ENCODE measurements at regions not wholly inside any gene's neighbourhood (a gene's known extent, or its start where the extent isn't known, plus 50 kb on each side); places are given as distances from the start of the nearest gene placed in this dataset.

- H3K4me3 ChIP-seq (ENCODE audit: low read depth in 1 of 2, low read length in 2 of 2): no peak overlapping the region
- no peaks in the 10 kb centered on the region for H3K27me3 ChIP-seq (ENCODE audit: control insufficient read depth in 1 of 2, insufficient read depth in 2 of 2, low read length in 2 of 2)
- no peaks in the 10 kb centered on the region for H3K36me3 ChIP-seq (ENCODE audit: control insufficient read depth in 2 of 2, insufficient read depth in 2 of 2, low read length in 1 of 2)
- no peaks in the 10 kb centered on the region for H3K4me1 ChIP-seq (ENCODE audit: control insufficient read depth in 2 of 2, insufficient read depth in 2 of 2, low read length in 1 of 2)
- WGBS, 2 donors: 69 to 79% methylated on average over 3 of the region's 3 CpGs
- H3K9me3 ChIP-seq (ENCODE audit: control insufficient read depth in 2 of 2, insufficient read depth in 1 of 2, low read depth in 1 of 2, low read length in 1 of 2): no peaks in the 10 kb centered on the region
- H3K27ac ChIP-seq (ENCODE audit: low read depth in 2 of 2, low read length in 1 of 2): no peak overlapping the region
Measured at GRCh38 chr7:25887266-25887665, 264.7 kb upstream of the NFE2L3 start.

DNA sequence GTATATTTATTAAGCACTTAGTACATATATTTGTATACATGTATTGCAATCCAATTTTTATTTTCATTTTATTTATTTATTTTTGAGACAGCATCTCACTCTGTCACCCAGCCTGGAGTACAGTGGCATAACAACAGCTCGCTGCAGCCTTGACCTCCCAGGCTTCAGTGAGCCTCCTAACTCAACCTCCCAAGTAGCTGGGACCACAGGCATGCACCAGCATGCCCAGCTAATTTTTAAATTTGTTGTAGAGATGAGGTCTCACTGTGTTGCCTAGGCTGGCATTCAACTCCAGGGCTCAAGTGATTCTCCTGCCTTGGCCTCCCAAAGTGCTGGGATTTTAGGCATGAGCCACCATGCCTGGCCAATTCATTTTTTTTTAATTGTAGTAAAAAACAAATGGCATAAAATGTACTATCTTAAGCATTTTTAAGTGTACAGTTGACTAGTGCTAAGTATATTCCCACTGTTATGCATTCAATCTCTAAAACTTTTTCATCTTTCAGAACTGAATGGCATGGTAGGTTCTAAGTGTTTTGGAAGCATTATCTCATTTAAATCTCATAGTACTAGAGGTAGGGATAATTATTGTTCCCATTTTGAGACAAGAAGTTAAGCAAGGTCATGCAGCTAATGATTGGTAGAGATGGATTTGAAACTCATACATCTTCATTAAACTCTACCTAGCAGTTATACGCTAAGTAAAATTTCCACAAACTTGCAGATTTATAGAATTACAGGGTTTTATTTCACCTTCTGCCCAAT, 264.0 kb upstream of the NFE2L3 start:
- no peak overlapping the region for H3K27ac ChIP-seq (ENCODE audit: low read depth in 2 of 2, low read length in 1 of 2)
- H3K4me3 ChIP-seq (ENCODE audit: low read depth in 1 of 2, low read length in 2 of 2): no peak overlapping the region
- 95 to 98% methylated on average over 2 of the region's 2 CpGs for WGBS, 2 donors
- no peaks in the 10 kb centered on the region for H3K36me3 ChIP-seq (ENCODE audit: control insufficient read depth in 2 of 2, insufficient read depth in 2 of 2, low read length in 1 of 2)
- no peaks in the 10 kb centered on the region for H3K4me1 ChIP-seq (ENCODE audit: control insufficient read depth in 2 of 2, insufficient read depth in 2 of 2, low read length in 1 of 2)
- no peaks in the 10 kb centered on the region for H3K9me3 ChIP-seq (ENCODE audit: control insufficient read depth in 2 of 2, insufficient read depth in 1 of 2, low read depth in 1 of 2, low read length in 1 of 2)
- H3K27me3 ChIP-seq (ENCODE audit: control insufficient read depth in 1 of 2, insufficient read depth in 2 of 2, low read length in 2 of 2): no peaks in the 10 kb centered on the region

- 53 to 56% methylated on average over 7 of the region's 7 CpGs for WGBS, 2 donors
Measured at GRCh38 chr7:25889765-25890164, 262.2 kb upstream of the NFE2L3 start.

DNA sequence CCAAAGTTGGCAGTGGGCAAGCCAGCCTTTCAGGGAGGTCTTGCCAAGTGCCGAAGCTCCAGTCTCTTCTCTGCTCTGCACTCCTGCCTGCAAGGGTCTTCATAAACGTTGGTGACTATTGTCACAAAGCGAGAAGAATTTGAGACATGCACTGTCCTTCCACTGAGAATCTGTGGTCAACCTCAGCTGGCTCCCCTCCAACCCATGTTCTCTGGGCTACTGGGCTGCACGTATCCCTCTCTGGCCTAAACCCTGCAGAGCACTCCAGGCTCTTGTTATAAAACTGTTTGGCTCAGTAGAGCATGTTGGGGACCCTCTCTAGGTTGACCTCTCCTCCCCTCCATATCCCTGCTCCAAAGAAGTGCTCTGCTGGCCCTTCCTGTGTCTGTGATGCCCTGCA, 260.4 kb upstream of the NFE2L3 start:
- Histone ChIP-seq H3K4me1 (ENCODE audit: control insufficient read depth in 2 of 2, insufficient read depth in 2 of 2, low read length in 1 of 2) (peaks cover 0 to 8% of the 10 kb centered on the region in 2 donors), H3K27ac (ENCODE audit: low read depth in 2 of 2, low read length in 1 of 2) (no peak overlapping the region), H3K4me3 (ENCODE audit: low read depth in 1 of 2, low read length in 2 of 2) (no peak overlapping the region), H3K36me3 (ENCODE audit: control insufficient read depth in 2 of 2, insufficient read depth in 2 of 2, low read length in 1 of 2) (no peaks in the 10 kb centered on the region), H3K27me3 (ENCODE audit: control insufficient read depth in 1 of 2, insufficient read depth in 2 of 2, low read length in 2 of 2) (no peaks in the 10 kb centered on the region), H3K9me3 (ENCODE audit: control insufficient read depth in 2 of 2, insufficient read depth in 1 of 2, low read depth in 1 of 2, low read length in 1 of 2) (no peaks in the 10 kb centered on the region)
- 79 to 80% methylated on average over 4 of the region's 4 CpGs for WGBS, 2 donors

More at GRCh38 chr7:25889765-25890164, 262.2 kb upstream of the NFE2L3 start:
- no peaks in the 10 kb centered on the region for H3K9me3 ChIP-seq (ENCODE audit: control insufficient read depth in 2 of 2, insufficient read depth in 1 of 2, low read depth in 1 of 2, low read length in 1 of 2)
- peaks cover 0 to 6% of the 10 kb centered on the region in 2 donors for H3K4me1 ChIP-seq (ENCODE audit: control insufficient read depth in 2 of 2, insufficient read depth in 2 of 2, low read length in 1 of 2)
- H3K27me3 ChIP-seq (ENCODE audit: control insufficient read depth in 1 of 2, insufficient read depth in 2 of 2, low read length in 2 of 2): no peaks in the 10 kb centered on the region
- no peak overlapping the region for H3K27ac ChIP-seq (ENCODE audit: low read depth in 2 of 2, low read length in 1 of 2)
- no peaks in the 10 kb centered on the region for H3K36me3 ChIP-seq (ENCODE audit: control insufficient read depth in 2 of 2, insufficient read depth in 2 of 2, low read length in 1 of 2)
- no peak overlapping the region for H3K4me3 ChIP-seq (ENCODE audit: low read depth in 1 of 2, low read length in 2 of 2)

DNA sequence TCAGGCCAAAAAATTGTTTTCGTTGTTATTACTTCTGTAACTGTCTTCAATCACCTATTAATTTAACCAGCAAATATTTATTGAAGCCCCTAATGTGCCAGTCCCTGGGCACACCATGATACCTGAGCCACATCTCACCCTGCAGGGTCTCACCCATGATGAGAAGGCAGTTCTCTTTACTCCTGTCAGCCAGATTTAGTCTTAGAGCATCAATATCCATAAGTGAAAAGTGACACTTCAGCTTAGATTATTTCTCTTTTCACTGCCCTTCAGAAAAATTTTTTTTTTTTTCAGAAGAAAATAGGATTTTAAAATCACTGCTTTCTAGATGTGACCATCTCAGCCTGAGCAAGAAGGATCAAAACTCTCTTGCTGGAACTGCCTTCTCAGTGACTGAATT, 258.6 kb upstream of the NFE2L3 start:
- Histone ChIP-seq H3K9me3 (ENCODE audit: control insufficient read depth in 2 of 2, insufficient read depth in 1 of 2, low read depth in 1 of 2, low read length in 1 of 2) (no peaks in the 10 kb centered on the region), H3K27ac (ENCODE audit: low read depth in 2 of 2, low read length in 1 of 2) (no peak overlapping the region), H3K4me1 (ENCODE audit: control insufficient read depth in 2 of 2, insufficient read depth in 2 of 2, low read length in 1 of 2) (peaks cover 0 to 8% of the 10 kb centered on the region in 2 donors), H3K36me3 (ENCODE audit: control insufficient read depth in 2 of 2, insufficient read depth in 2 of 2, low read length in 1 of 2) (no peaks in the 10 kb centered on the region), H3K4me3 (ENCODE audit: low read depth in 1 of 2, low read length in 2 of 2) (peak overlapping the region in 1 of 2 donors; percentile 54), H3K27me3 (ENCODE audit: control insufficient read depth in 1 of 2, insufficient read depth in 2 of 2, low read length in 2 of 2) (no peaks in the 10 kb centered on the region)
- 13 to 19% methylated on average over 1 of the region's 1 CpG for WGBS, 2 donors

DNA sequence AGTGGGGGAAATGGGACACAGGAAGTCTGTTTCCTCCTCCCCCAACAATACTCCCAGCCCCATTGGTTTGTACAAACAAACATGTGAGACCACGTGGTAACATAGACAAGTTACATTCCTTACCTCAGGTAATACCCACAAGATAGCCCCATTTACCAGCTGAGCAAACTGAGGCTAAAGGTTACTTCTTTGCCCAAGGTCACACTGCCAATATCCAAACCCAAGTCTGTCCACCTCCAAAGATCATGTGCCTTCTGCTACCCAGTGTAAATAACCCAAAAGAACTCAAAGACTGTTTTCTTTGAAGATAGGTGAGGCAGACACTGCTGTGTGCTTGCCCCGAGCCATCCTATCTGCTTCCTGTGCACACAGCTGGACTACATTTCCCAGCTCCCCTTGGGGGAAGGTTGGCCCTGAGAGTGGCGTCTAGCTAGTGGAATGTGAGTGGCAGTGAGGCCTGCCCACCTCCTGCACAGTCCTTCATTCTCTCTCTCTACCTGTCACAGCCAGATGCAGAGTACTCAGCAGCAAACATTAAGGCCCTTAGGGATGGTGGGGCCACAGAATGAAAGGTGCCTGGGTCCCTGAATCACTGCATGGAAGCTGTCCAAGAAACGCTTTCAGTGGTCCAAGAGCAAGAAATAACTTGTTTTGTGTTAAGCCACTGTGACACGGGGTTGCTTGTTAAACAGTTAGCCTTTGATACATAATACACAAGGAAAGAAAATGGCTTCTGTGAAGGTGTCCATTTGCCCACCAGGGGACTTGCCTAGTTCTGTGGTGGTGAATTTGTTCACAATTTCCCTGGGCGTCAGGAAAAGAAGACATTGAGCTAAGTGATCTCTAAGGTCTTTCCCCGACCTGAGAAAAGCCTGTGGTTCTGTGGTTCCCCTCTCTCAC, 257.7 kb upstream of the NFE2L3 start:
- Histone ChIP-seq H3K4me3 (ENCODE audit: low read depth in 1 of 2, low read length in 2 of 2) (no peak overlapping the region), H3K9me3 (ENCODE audit: control insufficient read depth in 2 of 2, insufficient read depth in 1 of 2, low read depth in 1 of 2, low read length in 1 of 2) (no peaks in the 10 kb centered on the region), H3K27ac (ENCODE audit: low read depth in 2 of 2, low read length in 1 of 2) (no peak overlapping the region), H3K36me3 (ENCODE audit: control insufficient read depth in 2 of 2, insufficient read depth in 2 of 2, low read length in 1 of 2) (no peaks in the 10 kb centered on the region), H3K27me3 (ENCODE audit: control insufficient read depth in 1 of 2, insufficient read depth in 2 of 2, low read length in 2 of 2) (no peaks in the 10 kb centered on the region), H3K4me1 (ENCODE audit: control insufficient read depth in 2 of 2, insufficient read depth in 2 of 2, low read length in 1 of 2) (peaks cover 0 to 8% of the 10 kb centered on the region in 2 donors)
- WGBS, 2 donors: 67 to 68% methylated on average over 7 of the region's 7 CpGs

- H3K36me3 ChIP-seq (ENCODE audit: control insufficient read depth in 2 of 2, insufficient read depth in 2 of 2, low read length in 1 of 2): no peaks in the 10 kb centered on the region
- H3K27ac ChIP-seq (ENCODE audit: low read depth in 2 of 2, low read length in 1 of 2): no peak overlapping the region
- 19 to 22% methylated on average over 30 of the region's 30 CpGs for WGBS, 2 donors
- peaks cover 0 to 8% of the 10 kb centered on the region in 2 donors for H3K4me1 ChIP-seq (ENCODE audit: control insufficient read depth in 2 of 2, insufficient read depth in 2 of 2, low read length in 1 of 2)
- peak overlapping the region in 1 of 2 donors; percentile 21 for H3K4me3 ChIP-seq (ENCODE audit: low read depth in 1 of 2, low read length in 2 of 2)
- no peaks in the 10 kb centered on the region for H3K27me3 ChIP-seq (ENCODE audit: control insufficient read depth in 1 of 2, insufficient read depth in 2 of 2, low read length in 2 of 2)
- H3K9me3 ChIP-seq (ENCODE audit: control insufficient read depth in 2 of 2, insufficient read depth in 1 of 2, low read depth in 1 of 2, low read length in 1 of 2): no peaks in the 10 kb centered on the region
Measured at GRCh38 chr7:25894902-25895791, 256.9 kb upstream of the NFE2L3 start.

DNA sequence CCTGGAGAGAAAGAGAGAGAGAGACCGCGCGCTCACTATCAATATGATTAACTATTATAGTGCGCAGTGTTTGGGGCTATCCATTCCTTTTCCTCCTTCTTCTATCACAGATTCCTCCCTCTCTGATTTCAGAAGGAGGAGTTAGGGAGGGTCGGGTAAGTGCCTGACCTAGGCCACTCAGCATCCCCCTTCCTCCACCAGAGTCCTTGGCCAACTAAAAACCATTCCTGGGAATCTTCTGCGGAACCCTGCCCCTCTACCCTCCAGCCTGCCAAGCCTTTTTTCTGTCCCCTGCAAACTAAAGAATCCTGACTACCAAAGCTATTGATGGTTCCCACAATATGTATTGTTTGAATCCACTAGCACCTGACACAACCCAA, 256.2 kb upstream of the NFE2L3 start:
- Histone ChIP-seq H3K9me3 (ENCODE audit: control insufficient read depth in 2 of 2, insufficient read depth in 1 of 2, low read depth in 1 of 2, low read length in 1 of 2) (no peaks in the 10 kb centered on the region), H3K27me3 (ENCODE audit: control insufficient read depth in 1 of 2, insufficient read depth in 2 of 2, low read length in 2 of 2) (no peaks in the 10 kb centered on the region), H3K27ac (ENCODE audit: low read depth in 2 of 2, low read length in 1 of 2) (no peak overlapping the region), H3K4me1 (ENCODE audit: control insufficient read depth in 2 of 2, insufficient read depth in 2 of 2, low read length in 1 of 2) (peaks cover 0 to 8% of the 10 kb centered on the region in 2 donors), H3K4me3 (ENCODE audit: low read depth in 1 of 2, low read length in 2 of 2) (no peak overlapping the region), H3K36me3 (ENCODE audit: control insufficient read depth in 2 of 2, insufficient read depth in 2 of 2, low read length in 1 of 2) (no peaks in the 10 kb centered on the region)
- WGBS, 2 donors: 60 to 78% methylated on average over 6 of the region's 6 CpGs

DNA sequence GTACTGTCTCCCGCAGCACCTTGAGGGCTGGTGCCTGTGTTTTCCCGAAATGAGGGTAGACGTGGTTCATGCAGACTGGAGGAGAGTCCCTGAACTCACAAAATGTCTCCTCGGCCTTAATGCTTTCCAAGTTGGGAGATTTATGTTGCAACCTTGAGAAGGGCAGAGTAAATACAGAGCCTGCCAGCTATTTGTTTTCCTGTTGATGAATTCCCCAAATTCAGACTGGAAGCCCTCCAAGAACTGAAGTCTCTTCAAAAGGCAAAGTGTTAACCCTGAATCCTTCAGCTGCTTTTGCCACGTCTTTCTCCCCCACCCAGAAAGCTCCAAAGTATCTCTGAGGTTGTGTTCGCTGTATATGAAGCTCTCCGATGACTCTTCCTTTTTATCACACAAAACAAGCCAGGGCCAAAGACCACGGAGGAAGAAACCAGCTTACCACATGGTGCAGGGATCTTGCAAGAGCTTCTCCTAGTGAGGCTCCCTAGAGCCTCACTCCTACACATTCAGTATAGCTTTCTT, 254.7 kb upstream of the NFE2L3 start:
- H3K36me3 ChIP-seq (ENCODE audit: control insufficient read depth in 2 of 2, insufficient read depth in 2 of 2, low read length in 1 of 2): no peaks in the 10 kb centered on the region
- H3K4me3 ChIP-seq (ENCODE audit: low read depth in 1 of 2, low read length in 2 of 2): no peak overlapping the region
- H3K9me3 ChIP-seq (ENCODE audit: control insufficient read depth in 2 of 2, insufficient read depth in 1 of 2, low read depth in 1 of 2, low read length in 1 of 2): no peaks in the 10 kb centered on the region
- peaks cover 0 to 8% of the 10 kb centered on the region in 2 donors for H3K4me1 ChIP-seq (ENCODE audit: control insufficient read depth in 2 of 2, insufficient read depth in 2 of 2, low read length in 1 of 2)
- WGBS, 2 donors: 73 to 81% methylated on average over 8 of the region's 8 CpGs
- no peak overlapping the region for H3K27ac ChIP-seq (ENCODE audit: low read depth in 2 of 2, low read length in 1 of 2)
- H3K27me3 ChIP-seq (ENCODE audit: control insufficient read depth in 1 of 2, insufficient read depth in 2 of 2, low read length in 2 of 2): no peaks in the 10 kb centered on the region

Data from esophagus (tissue), 2 donors.